ENCODE measurements at regions not wholly inside any gene's neighbourhood (a gene's known extent, or its start where the extent isn't known, plus 50 kb on each side); places are given as distances from the start of the nearest gene placed in this dataset.

DNA sequence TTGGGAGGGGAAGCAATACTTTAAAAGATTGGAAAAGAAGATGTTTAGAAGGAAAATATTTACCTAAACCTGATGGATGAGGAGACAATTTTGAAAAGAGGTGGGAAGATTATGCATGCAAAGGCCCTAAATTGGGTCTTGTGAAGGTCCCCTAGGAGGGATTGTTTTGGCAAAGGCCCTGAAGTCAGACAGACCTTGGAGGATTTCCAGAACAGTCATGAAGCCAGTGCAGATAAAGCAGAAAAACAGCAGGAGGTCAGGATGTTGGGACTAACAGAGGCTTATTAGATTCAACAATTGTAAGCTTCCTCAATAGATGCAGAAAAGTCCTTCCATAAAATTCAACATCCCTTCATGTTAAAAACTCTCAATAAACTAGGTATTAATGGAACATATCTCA lies 361.0 kb upstream of the CDH6 start:
- no peak for TF ChIP-seq CTCF (IDR thresholded peaks at IDR 0.05; ENCODE audit: extremely low read depth, missing control alignments)
- no peak for DNase-seq (ENCODE audit: low spot score)

DNA sequence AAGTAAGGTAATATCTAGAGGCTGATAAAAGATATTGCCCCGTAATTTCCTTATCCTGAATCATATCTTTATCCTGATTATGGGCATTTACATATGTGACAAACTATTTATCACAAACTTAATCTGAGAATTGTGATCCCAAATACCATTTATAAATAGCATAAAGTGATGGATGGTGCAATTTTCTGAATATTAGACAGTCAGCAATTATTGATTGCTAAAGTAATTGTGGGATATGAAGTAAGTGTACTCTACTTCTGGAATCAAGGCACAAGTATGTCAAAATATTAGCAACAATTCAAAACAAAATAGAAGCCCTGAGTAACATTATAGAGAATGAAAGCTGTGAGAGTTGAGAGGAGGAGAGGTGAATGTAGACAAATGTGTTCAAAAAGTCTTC lies 361.9 kb upstream of the CDH6 start:
- no peak for DNase-seq (ENCODE audit: low spot score)
- TF ChIP-seq CTCF (IDR thresholded peaks at IDR 0.05; ENCODE audit: extremely low read depth, missing control alignments), result no peak

DNA sequence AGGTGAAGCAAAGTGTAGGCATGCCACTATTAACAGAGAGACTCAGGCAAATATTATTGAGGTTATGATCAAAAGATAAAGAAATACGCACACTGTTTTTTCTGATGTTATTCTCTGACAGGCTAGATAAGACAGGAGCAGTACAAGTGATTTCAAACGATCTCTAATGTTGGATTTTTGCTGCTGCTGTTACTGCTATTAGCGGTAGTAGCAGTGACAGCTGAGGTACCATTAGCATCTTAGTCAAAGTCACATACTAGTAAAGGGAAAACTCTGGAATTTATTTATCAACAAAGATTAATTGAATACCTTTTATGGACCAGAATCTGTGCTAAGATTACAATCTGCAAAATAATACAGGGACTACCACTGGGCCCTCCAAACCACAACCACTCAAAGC lies 362.4 kb upstream of the CDH6 start:
- no peak for DNase-seq (ENCODE audit: low spot score)
- no peak for TF ChIP-seq CTCF (IDR thresholded peaks at IDR 0.05; ENCODE audit: extremely low read depth, missing control alignments)

GRCh38 chr5:30811298-30811697 lies 382.2 kb upstream of the CDH6 start:
- DNase-seq (ENCODE audit: low spot score), result no peak
- no peak for TF ChIP-seq CTCF (IDR thresholded peaks at IDR 0.05; ENCODE audit: extremely low read depth, missing control alignments)

DNA sequence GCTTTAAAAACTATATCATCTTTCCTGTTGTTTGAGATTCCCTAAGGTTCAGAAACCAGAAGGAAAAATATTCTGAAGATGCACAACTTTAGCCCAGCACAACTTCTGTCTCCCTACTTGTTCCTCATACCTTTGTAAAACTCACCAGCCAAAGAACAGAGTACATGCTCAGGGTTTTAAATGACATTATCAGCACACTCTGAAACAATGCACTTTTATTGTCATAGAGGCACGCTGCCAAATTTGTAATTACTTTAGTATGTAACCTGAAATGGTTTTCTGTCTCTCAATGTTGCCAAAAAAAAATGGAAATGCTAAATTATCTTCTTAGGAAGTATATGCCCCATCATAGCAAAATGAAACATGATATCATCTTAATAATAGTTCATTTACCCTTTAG lies 383.6 kb upstream of the CDH6 start:
- no peak for TF ChIP-seq CTCF (IDR thresholded peaks at IDR 0.05; ENCODE audit: extremely low read depth, missing control alignments)

DNA sequence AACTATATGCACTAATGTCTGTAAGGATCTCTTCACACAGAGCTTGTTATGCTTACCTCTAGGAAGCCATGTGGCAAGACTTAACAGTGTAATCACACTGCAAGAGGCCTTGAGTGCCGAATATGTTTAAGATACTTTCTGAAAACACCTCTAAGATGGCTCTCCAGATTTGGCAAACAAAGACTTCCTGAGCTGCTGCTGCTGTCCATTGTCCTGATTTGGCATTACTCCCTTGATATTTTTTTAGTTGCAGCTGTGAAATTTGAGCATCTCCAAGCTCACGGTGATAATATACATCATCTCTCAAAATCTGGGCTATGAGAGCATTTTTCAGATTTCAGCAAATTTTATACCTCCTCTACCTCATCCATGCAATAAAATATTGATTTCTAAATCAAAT lies 384.5 kb upstream of the CDH6 start:
- no peak for DNase-seq (ENCODE audit: low spot score)
- no peak for TF ChIP-seq CTCF (IDR thresholded peaks at IDR 0.05; ENCODE audit: extremely low read depth, missing control alignments)

More for the DNA sequence above, 383.6 kb upstream of the CDH6 start:
- no peak for DNase-seq (ENCODE audit: low spot score)

GRCh38 chr5:30804739-30805505 lies 388.6 kb upstream of the CDH6 start:
- no peak for TF ChIP-seq CTCF (IDR thresholded peaks at IDR 0.05; ENCODE audit: extremely low read depth, missing control alignments)
- no peak for DNase-seq (ENCODE audit: low spot score)
